ENCODE measurements at regions not wholly inside any gene's neighbourhood (a gene's known extent, or its start where the extent isn't known, plus 50 kb on each side); places are given as distances from the start of the nearest gene placed in this dataset.
A peak's percentile ranks its signal among the peaks of the same experiment; 100 is the strongest.

- Histone ChIP-seq H3K4me1 (peaks cover 0 to 26% (median 16%) of the 10 kb centered on the region in 6 donors), H3K27ac (peak overlapping the region; percentile 15 to 90 (median 44)), H3K9me3 (no peaks in the 10 kb centered on the region), H3K36me3 (no peaks in the 10 kb centered on the region), H3K27me3 (replicated peaks in 1 of 7) (no peaks in the 10 kb centered on the region), H3K4me3 (peak overlapping the region in 1 of 8 donors; percentile 49)
- WGBS, 5 donors, result 29 to 49% (median 43%) methylated on average over 5 of the region's 5 CpGs
- intact Hi-C loops (cut with DNase I; ENCODE audit: low total_unique reads), result no loop called here
- DNase-seq, result no peak
- TF ChIP-seq POLR2AphosphoS5 (IDR thresholded peaks at IDR 0.05) (peak in 1 of 3 donors; percentile 55), CTCF (IDR thresholded peaks at IDR 0.05 in 8 of 11, conservative IDR thresholded peaks at IDR 0.05 in 3 of 11) (no peak)
Measured at GRCh38 chr14:22497671-22498093, 91.3 kb downstream of the DAD1 start.

- TF ChIP-seq POLR2AphosphoS5 (IDR thresholded peaks at IDR 0.05) (no peak), POLR2A (IDR thresholded peaks at IDR 0.05) (no peak), CTCF (IDR thresholded peaks at IDR 0.05 in 8 of 11, conservative IDR thresholded peaks at IDR 0.05 in 3 of 11) (no peak)
- H3K4me1 ChIP-seq, result peaks cover 0 to 32% (median 16%) of the 10 kb centered on the region in 6 donors
- intact Hi-C loops (cut with DNase I; ENCODE audit: low total_unique reads), result no loop called here
Measured at GRCh38 chr14:22497144-22497423, 91.9 kb downstream of the DAD1 start.

GRCh38 chr14:22494486-22495135 lies 94.4 kb downstream of the DAD1 start:
- Histone ChIP-seq H3K4me1 (peaks cover 0 to 52% (median 18%) of the 10 kb centered on the region in 6 donors), H3K27me3 (replicated peaks in 1 of 7) (no peaks in the 10 kb centered on the region), H3K27ac (peak overlapping the region in 5 of 8 donors; percentile 15 to 90 (median 59)), H3K4me3 (peak overlapping the region in 2 of 8 donors; percentile 5 to 49), H3K9me3 (no peaks in the 10 kb centered on the region), H3K36me3 (no peaks in the 10 kb centered on the region)
- no peak for TF ChIP-seq POLR2AphosphoS5 (IDR thresholded peaks at IDR 0.05)
- no peak for TF ChIP-seq CTCF (IDR thresholded peaks at IDR 0.05 in 8 of 11, conservative IDR thresholded peaks at IDR 0.05 in 3 of 11)
- TF ChIP-seq POLR2A (IDR thresholded peaks at IDR 0.05), result no peak
- 64 to 78% (median 77%) methylated on average over 5 of the region's 5 CpGs for WGBS, 5 donors
- DNase-seq, result no peak
- intact Hi-C loops (cut with DNase I; ENCODE audit: low total_unique reads), result no loop called here

More at GRCh38 chr14:22497144-22497423, 91.9 kb downstream of the DAD1 start:
- DNase-seq, result no peak
- Histone ChIP-seq H3K27me3 (replicated peaks in 1 of 7) (no peaks in the 10 kb centered on the region), H3K36me3 (no peaks in the 10 kb centered on the region), H3K4me3 (peak overlapping the region in 2 of 8 donors; percentile 4 to 49), H3K9me3 (no peaks in the 10 kb centered on the region), H3K27ac (peak overlapping the region in 7 of 8 donors; percentile 32 to 90 (median 50))
- 69 to 84% (median 83%) methylated on average over 2 of the region's 2 CpGs for WGBS, 5 donors

GRCh38 chr14:22493753-22494152 lies 95.3 kb downstream of the DAD1 start:
- Histone ChIP-seq H3K9me3 (no peaks in the 10 kb centered on the region), H3K27me3 (replicated peaks in 1 of 7) (no peaks in the 10 kb centered on the region), H3K36me3 (no peaks in the 10 kb centered on the region), H3K4me1 (peaks cover 0 to 56% (median 18%) of the 10 kb centered on the region in 6 donors), H3K27ac (peak overlapping the region in 6 of 8 donors; percentile 2 to 90 (median 55)), H3K4me3 (peak overlapping the region in 2 of 8 donors; percentile 5 to 49)
- intact Hi-C loops (cut with DNase I; ENCODE audit: low total_unique reads), result no loop called here
- DNase-seq, result no peak
- 82 to 100% (median 89%) methylated on average over 2 of the region's 2 CpGs for WGBS, 5 donors
- TF ChIP-seq CTCF (IDR thresholded peaks at IDR 0.05 in 8 of 11, conservative IDR thresholded peaks at IDR 0.05 in 3 of 11), result no peak
- TF ChIP-seq POLR2A (IDR thresholded peaks at IDR 0.05), result no peak
- TF ChIP-seq POLR2AphosphoS5 (IDR thresholded peaks at IDR 0.05), result no peak
